MCF 10A (cell line): ENCODE measurements at regions not wholly inside any gene's neighbourhood (a gene's known extent, or its start where the extent isn't known, plus 50 kb on each side); places are given as distances from the start of the nearest gene placed in this dataset.

ENCODE experiments used
- BruUV-seq: library from RNA; stranded (reverse); fragments of 400-500 nt; replicated peaks from 2 replicates; lab custom pipeline; 2021; lab: Mats Ljungman, UMichigan
- CTCF ChIA-PET: fragments of 300-600 bp; sonication (Branson Sonifier 250); formaldehyde crosslinking; extraction: SDS; loops from one replicate; lab custom pipeline; 2021; ENCODE audit warnings: antibody characterized with exemption, inconsistent platforms; lab: Yijun Ruan, JAX
- POLR2A ChIA-PET: fragments of 300-600, 350-650 bp; sonication (Branson Sonifier 250); formaldehyde crosslinking; extraction: SDS; loops from one replicate; lab custom pipeline; 2020; ENCODE audit warnings: antibody characterized with exemption, inconsistent platforms; lab: Yijun Ruan, JAX
- DNase-seq: peaks from one replicate; pipeline ENCODE4 v3.0.0-alpha.2; 2018; ENCODE audit not compliant: unreplicated experiment
- H3K27ac Mint-ChIP-seq: one replicate; pipeline ENCODE4 v1.8.0; 2022; ENCODE audit warnings: mild to moderate bottlenecking, low read depth, mixed read lengths; ENCODE audit not compliant: unreplicated experiment
- H3K27me3 Mint-ChIP-seq: one replicate; pipeline ENCODE4 v1.8.0; 2022; ENCODE audit warnings: mixed read lengths; ENCODE audit not compliant: insufficient read depth, unreplicated experiment
- H3K36me3 Mint-ChIP-seq: one replicate; pipeline ENCODE4 v1.8.0; 2022; ENCODE audit warnings: mild to moderate bottlenecking, moderate library complexity, mixed read lengths; ENCODE audit not compliant: insufficient read depth, unreplicated experiment
- H3K4me1 Mint-ChIP-seq: one replicate; pipeline ENCODE4 v1.8.0; 2022; ENCODE audit warnings: mixed read lengths; ENCODE audit not compliant: insufficient read depth, unreplicated experiment
- H3K4me3 Mint-ChIP-seq: one replicate; pipeline ENCODE4 v1.8.0; 2022; ENCODE audit warnings: mild to moderate bottlenecking, moderate library complexity, mixed read lengths; ENCODE audit not compliant: unreplicated experiment
- H3K9me3 Mint-ChIP-seq: one replicate; pipeline ENCODE4 v1.8.0; 2022; ENCODE audit warnings: mixed read lengths; ENCODE audit not compliant: unreplicated experiment
- CTCF ChIP-seq: fragments of 200-600 bp; IDR thresholded peaks from one replicate; pipeline ENCODE4 v1.8.0; 2022; ENCODE audit warnings: antibody characterized with exemption, mild to moderate bottlenecking; ENCODE audit not compliant: unreplicated experiment
- intact Hi-C: fragments of 100-400 bp; cut with micrococcal nuclease; formaldehyde crosslinking; loops from 2 replicates; pipeline ENCODE4 v1.14.1; 2022

GRCh38 chr7:142428094-142428493 lies 170.2 kb upstream of the PRSS58 start:
- DNase-seq = no peak
- Mint-ChIP-seq H3K4me1 (no peaks in the 10 kb centered on the region), H3K4me3 (no peak overlapping the region), H3K27ac (no peak overlapping the region), H3K9me3 (no peaks in the 10 kb centered on the region), H3K36me3 (no peaks in the 10 kb centered on the region), H3K27me3 (peaks cover 37% of the 10 kb centered on the region)
- no peak for TF ChIP-seq CTCF
- no TSS peak for BruUV-seq
- intact Hi-C loops = no loop called here
- ChIA-PET POLR2A (no interaction called here), CTCF (no interaction called here)

GRCh38 chr7:142425281-142425680 lies 167.4 kb upstream of the PRSS58 start:
- ChIA-PET CTCF (interaction anchor here (0.6 to 0.8 kb wide), 2 partner anchors 25 to 64 kb away, joined by 3 read pairs; no protein-coding TSS in a partner anchor), POLR2A (interaction anchor here (0.6 kb wide), 1 partner anchor 638 kb away, joined by 3 read pairs; no protein-coding TSS in a partner anchor)
- Mint-ChIP-seq H3K4me3 (no peak overlapping the region), H3K36me3 (no peaks in the 10 kb centered on the region), H3K27ac (no peak overlapping the region), H3K27me3 (peaks cover 25% of the 10 kb centered on the region), H3K9me3 (no peaks in the 10 kb centered on the region), H3K4me1 (no peaks in the 10 kb centered on the region)
- TF ChIP-seq CTCF = no peak
- intact Hi-C loops = no loop called here
- DNase-seq = no peak
- BruUV-seq = no TSS peak

GRCh38 chr7:142422621-142423020 lies 164.8 kb upstream of the PRSS58 start:
- H3K27ac Mint-ChIP-seq = no peak overlapping the region
- no peaks in the 10 kb centered on the region for H3K36me3 Mint-ChIP-seq
- CTCF ChIA-PET = interaction anchor here (1.1 to 1.5 kb wide), 2 partner anchors 11 to 84 kb away, joined by 4 to 6 read pairs; no protein-coding TSS in a partner anchor
- POLR2A ChIA-PET = no interaction called here
- BruUV-seq = no TSS peak
- H3K9me3 Mint-ChIP-seq = no peaks in the 10 kb centered on the region
- H3K4me3 Mint-ChIP-seq = no peak overlapping the region
- DNase-seq = no peak
- intact Hi-C loops = no loop called here
- no peak for TF ChIP-seq CTCF
- H3K4me1 Mint-ChIP-seq = no peaks in the 10 kb centered on the region
- peaks cover 13% of the 10 kb centered on the region for H3K27me3 Mint-ChIP-seq

- BruUV-seq = no TSS peak
- Mint-ChIP-seq H3K27me3 (peaks cover 13% of the 10 kb centered on the region), H3K9me3 (no peaks in the 10 kb centered on the region), H3K4me3 (no peak overlapping the region), H3K36me3 (no peaks in the 10 kb centered on the region), H3K27ac (no peak overlapping the region), H3K4me1 (no peaks in the 10 kb centered on the region)
- CTCF ChIA-PET = interaction anchor here (0.6 to 1.0 kb wide), 2 partner anchors 13 to 446 kb away, joined by 3 read pairs; no protein-coding TSS in a partner anchor
- POLR2A ChIA-PET = no interaction called here
- peak; percentile 10 for TF ChIP-seq CTCF
- intact Hi-C loops = no loop called here
- DNase-seq = peak; percentile 34
Observed at GRCh38 chr7:142420554-142421362, 162.9 kb upstream of the PRSS58 start.
